Neuronal stem cell (in vitro differentiated cells): ENCODE measurements at regions not wholly inside any gene's neighbourhood (a gene's known extent, or its start where the extent isn't known, plus 50 kb on each side); places are given as distances from the start of the nearest gene placed in this dataset.

ENCODE experiments used
- DNase-seq: peaks from one replicate; pipeline ENCODE4 v3.0.0-alpha.2; 2013; ENCODE audit warnings: low spot score
- H2AFZ ChIP-seq: one replicate; pipeline ENCODE4 v1.6.1; 2013; ENCODE audit warnings: mild to moderate bottlenecking, low read length, inconsistent platforms
- H2AK5ac ChIP-seq: 2 replicates; pipeline ENCODE4 v1.6.1; 2013; ENCODE audit warnings: low read depth, mild to moderate bottlenecking, inconsistent platforms, low read length, moderate library complexity, mixed read lengths
- H2BK120ac ChIP-seq: 2 replicates; pipeline ENCODE4 v1.6.1; 2013; ENCODE audit warnings: low read depth, mild to moderate bottlenecking, inconsistent platforms, low read length, moderate library complexity, mixed read lengths
- H2BK12ac ChIP-seq: one replicate; pipeline ENCODE4 v1.6.1; 2013; ENCODE audit warnings: low read length, inconsistent platforms
- H2BK15ac ChIP-seq: 2 replicates; pipeline ENCODE4 v1.6.1; 2013; ENCODE audit warnings: mild to moderate bottlenecking, low read length, inconsistent platforms, mixed read lengths
- H2BK5ac ChIP-seq: one replicate; pipeline ENCODE4 v1.6.1; 2013; ENCODE audit warnings: inconsistent platforms, mild to moderate bottlenecking, low read length, moderate library complexity
- H3K14ac ChIP-seq: one replicate; pipeline ENCODE4 v1.6.1; 2013; ENCODE audit warnings: low read length, inconsistent platforms
- H3K18ac ChIP-seq: 2 replicates; pipeline ENCODE4 v1.6.1; 2013; ENCODE audit warnings: low read length, inconsistent platforms
- H3K23ac ChIP-seq: 2 replicates; pipeline ENCODE4 v1.6.1; 2013; ENCODE audit warnings: low read depth, mild to moderate bottlenecking, mixed read lengths, low read length, inconsistent platforms; ENCODE audit not compliant: poor library complexity
- H3K27ac ChIP-seq: replicated peaks from 3 replicates; pipeline ENCODE4 v1.5.1; 2013; ENCODE audit warnings: low read length, inconsistent platforms
- H3K27me3 ChIP-seq, 3 experiments: 2 replicates each; pipeline ENCODE4 v1.6.1; 2013; ENCODE audit warnings: low read length in 3 of 3, mild to moderate bottlenecking in 2 of 3, inconsistent platforms in 1 of 3, low read depth in 1 of 3, mixed read lengths in 1 of 3, moderate library complexity in 1 of 3; ENCODE audit not compliant: control insufficient read depth in 3 of 3, insufficient read depth in 3 of 3
- H3K36me3 ChIP-seq, 2 donors: replicated peaks in 1 of 2; 2 replicates each; pipeline ENCODE4 v1.6.1; 2013; ENCODE audit warnings: low read length in 2 of 2; ENCODE audit not compliant: control insufficient read depth in 2 of 2, insufficient read depth in 2 of 2
- H3K4ac ChIP-seq: 2 replicates; pipeline ENCODE4 v1.6.1; 2013; ENCODE audit warnings: inconsistent platforms, mild to moderate bottlenecking, low read length, moderate library complexity
- H3K4me1 ChIP-seq, 2 donors: 1 replicate in 1 of 2; 2 replicates in 1 of 2; pipeline ENCODE4 v1.6.1; 2013; ENCODE audit warnings: low read length in 2 of 2, low read depth in 1 of 2; ENCODE audit not compliant: control insufficient read depth in 2 of 2, insufficient read depth in 1 of 2
- H3K4me2 ChIP-seq: one replicate; pipeline ENCODE4 v1.6.1; 2013; ENCODE audit warnings: mild to moderate bottlenecking, low read length, inconsistent platforms; ENCODE audit not compliant: insufficient read depth, poor library complexity, severe bottlenecking
- H3K4me3 ChIP-seq, 2 donors: 2 replicates each; pipeline ENCODE4 v1.5.1; 2013; ENCODE audit warnings: low read length in 2 of 2, mild to moderate bottlenecking in 2 of 2, inconsistent platforms in 1 of 2, moderate library complexity in 1 of 2
- H3K79me1 ChIP-seq: one replicate; pipeline ENCODE4 v1.6.1; 2013; ENCODE audit warnings: low read depth, mild to moderate bottlenecking, inconsistent platforms, low read length, moderate library complexity
- H3K9ac ChIP-seq: one replicate; pipeline ENCODE4 v1.6.1; 2013; ENCODE audit warnings: mild to moderate bottlenecking, low read depth, low read length, inconsistent platforms; ENCODE audit not compliant: poor library complexity
- H3K9me3 ChIP-seq, 2 donors: replicated peaks in 1 of 2; 2 replicates each; pipeline versions ENCODE3 to v1.6.1; 2013; ENCODE audit warnings: low read length in 2 of 2, mild to moderate bottlenecking in 2 of 2, inconsistent platforms in 1 of 2, low read depth in 1 of 2, mixed read lengths in 1 of 2, moderate library complexity in 1 of 2; ENCODE audit not compliant: control insufficient read depth in 2 of 2, insufficient read depth in 1 of 2
- H4K8ac ChIP-seq: one replicate; pipeline ENCODE4 v1.6.1; 2013; ENCODE audit warnings: low read depth, mild to moderate bottlenecking, inconsistent platforms, low read length, moderate library complexity
- H4K91ac ChIP-seq: one replicate; pipeline ENCODE4 v1.6.1; 2013; ENCODE audit warnings: low read length, low read depth, mild to moderate bottlenecking, inconsistent platforms; ENCODE audit not compliant: poor library complexity
- WGBS, 2 donors: extraction: QIAGEN DNeasy Blood & Tissue Kit; methylation state at CpG; one replicate each; pipeline ENCODE4 v1.1.7; 2013; ENCODE audit warnings: missing lambda C conversion rate in 2 of 2, mixed read lengths in 1 of 2; ENCODE audit not compliant: insufficient read length in 2 of 2, insufficient replicate concordance in 1 of 2; ENCODE audit errors: extremely low coverage in 2 of 2; 5-methylcytosine and 5-hydroxymethylcytosine counted together

- no peak overlapping the region for H3K14ac ChIP-seq
- no peak overlapping the region for H2BK12ac ChIP-seq
- no peak overlapping the region for H4K8ac ChIP-seq
- H3K4me3 ChIP-seq = no peak overlapping the region
- no peaks in the 10 kb centered on the region for H3K36me3 ChIP-seq
- WGBS, 2 donors = no CpG with 5 or more reads among the region's 1 CpG
- no peak overlapping the region for H3K4me2 ChIP-seq
- no peak overlapping the region for H2BK5ac ChIP-seq
- no peak overlapping the region for H4K91ac ChIP-seq
- no peak overlapping the region for H2AFZ ChIP-seq
- no peak overlapping the region for H2BK15ac ChIP-seq
- DNase-seq = no peak
- H3K4ac ChIP-seq = no peak overlapping the region
- H3K9ac ChIP-seq = no peak overlapping the region
- H3K9me3 ChIP-seq = no peaks in the 10 kb centered on the region
- no peaks in the 10 kb centered on the region for H3K27me3 ChIP-seq
- H2AK5ac ChIP-seq = no peak overlapping the region
- H3K4me1 ChIP-seq = peaks cover 2 to 5% of the 10 kb centered on the region in 2 donors
- H3K23ac ChIP-seq = no peak overlapping the region
- H3K79me1 ChIP-seq = no peaks in the 10 kb centered on the region
- H2BK120ac ChIP-seq = no peak overlapping the region
- no peak overlapping the region for H3K27ac ChIP-seq
- H3K18ac ChIP-seq = no peak overlapping the region
Observed at GRCh38 chr7:32241636-32242035, 171.4 kb upstream of the PDE1C start.

DNA sequence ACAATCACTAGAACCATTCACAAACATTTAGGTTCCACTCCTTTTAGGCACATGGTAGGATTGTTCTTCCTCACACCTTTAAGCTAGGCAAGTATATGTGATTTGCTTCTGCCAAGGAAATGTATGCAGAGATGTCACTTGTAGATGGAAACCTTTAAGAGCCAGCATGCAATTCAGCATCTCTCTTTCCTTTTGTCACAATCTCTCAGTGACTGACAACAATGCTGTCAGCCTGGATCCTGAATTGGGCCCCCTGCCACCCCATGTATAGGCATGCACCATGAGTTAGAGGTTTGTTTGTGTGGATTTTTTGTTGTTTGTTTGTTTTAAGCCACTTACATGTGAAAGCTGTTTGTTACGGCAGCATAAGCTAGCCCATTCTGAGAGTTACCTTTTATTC, 169.6 kb upstream of the PDE1C start:
- Histone ChIP-seq H3K14ac (no peak overlapping the region), H3K27me3 (no peaks in the 10 kb centered on the region), H2AFZ (no peak overlapping the region), H2AK5ac (no peak overlapping the region), H3K18ac (no peak overlapping the region), H3K4me2 (no peak overlapping the region), H3K4me3 (no peak overlapping the region), H3K27ac (no peak overlapping the region), H3K9ac (no peak overlapping the region), H2BK5ac (no peak overlapping the region), H3K4me1 (peaks cover 2 to 5% of the 10 kb centered on the region in 2 donors), H4K91ac (no peak overlapping the region), H2BK120ac (no peak overlapping the region), H3K4ac (no peak overlapping the region), H4K8ac (no peak overlapping the region), H2BK12ac (no peak overlapping the region), H3K23ac (no peak overlapping the region), H3K36me3 (no peaks in the 10 kb centered on the region), H3K79me1 (no peaks in the 10 kb centered on the region), H3K9me3 (no peaks in the 10 kb centered on the region), H2BK15ac (no peak overlapping the region)
- WGBS, 2 donors = no CpG with 5 or more reads among the region's 1 CpG
- no peak for DNase-seq

DNA sequence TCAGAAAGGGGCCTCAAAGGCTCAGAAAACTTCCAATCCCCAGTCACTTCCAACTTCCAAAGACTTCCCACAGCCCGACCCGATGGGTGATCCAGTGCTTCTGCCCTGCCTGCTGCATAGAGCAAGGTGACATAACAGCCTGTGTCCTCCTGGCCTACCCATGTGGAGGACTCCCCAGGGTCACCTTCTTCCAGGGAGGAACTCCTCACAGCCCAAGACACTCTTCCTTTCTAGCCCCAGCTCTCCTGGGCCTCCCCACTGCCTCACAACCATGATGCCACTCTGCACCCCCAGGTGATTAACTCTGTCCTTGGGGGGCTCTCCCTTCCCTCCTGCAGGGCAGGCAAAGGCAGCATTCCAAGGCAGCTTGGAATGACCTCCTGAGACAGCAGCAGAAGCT, 158.4 kb upstream of the PDE1C start:
- DNase-seq = no peak
- H2BK120ac ChIP-seq = no peak overlapping the region
- H3K4me3 ChIP-seq = no peak overlapping the region
- H3K23ac ChIP-seq = no peak overlapping the region
- WGBS, 2 donors = no CpG with 5 or more reads among the region's 2 CpGs
- no peaks in the 10 kb centered on the region for H3K36me3 ChIP-seq
- H2BK5ac ChIP-seq = no peak overlapping the region
- H3K9me3 ChIP-seq = no peaks in the 10 kb centered on the region
- H3K14ac ChIP-seq = no peak overlapping the region
- no peak overlapping the region for H2BK12ac ChIP-seq
- no peaks in the 10 kb centered on the region for H3K27me3 ChIP-seq
- no peaks in the 10 kb centered on the region for H3K79me1 ChIP-seq
- no peak overlapping the region for H3K18ac ChIP-seq
- H4K8ac ChIP-seq = no peak overlapping the region
- H3K27ac ChIP-seq = no peak overlapping the region
- H3K4ac ChIP-seq = no peak overlapping the region
- no peak overlapping the region for H2AFZ ChIP-seq
- no peak overlapping the region for H3K4me2 ChIP-seq
- H3K4me1 ChIP-seq = peaks cover 0 to 3% of the 10 kb centered on the region in 2 donors
- no peak overlapping the region for H3K9ac ChIP-seq
- H2AK5ac ChIP-seq = no peak overlapping the region
- H4K91ac ChIP-seq = no peak overlapping the region
- no peak overlapping the region for H2BK15ac ChIP-seq

DNA sequence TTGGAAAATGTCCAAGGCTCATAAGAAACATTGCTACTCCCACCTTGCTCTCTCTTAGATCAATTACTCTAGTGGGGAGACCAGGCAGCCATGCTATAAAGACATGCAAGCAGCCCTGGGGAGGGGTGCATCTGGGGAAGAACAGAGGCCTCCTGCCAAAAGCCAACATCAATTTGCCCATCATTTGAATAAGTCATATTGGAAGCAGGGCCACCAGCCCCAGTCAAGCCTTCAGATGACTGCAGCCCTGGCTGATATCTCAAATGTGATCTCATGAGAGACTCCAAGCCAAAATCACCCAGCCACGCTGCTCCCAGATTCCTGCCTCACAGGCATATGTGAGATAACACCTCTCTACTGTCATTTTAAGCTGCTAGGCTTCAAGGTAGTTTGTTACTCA, 157.5 kb upstream of the PDE1C start:
- Histone ChIP-seq H2AK5ac (no peak overlapping the region), H3K36me3 (no peaks in the 10 kb centered on the region), H3K23ac (no peak overlapping the region), H3K14ac (no peak overlapping the region), H4K91ac (no peak overlapping the region), H3K18ac (no peak overlapping the region), H3K4ac (no peak overlapping the region), H2BK5ac (no peak overlapping the region), H3K79me1 (no peaks in the 10 kb centered on the region), H3K27ac (no peak overlapping the region), H4K8ac (no peak overlapping the region), H3K4me1 (peaks cover 0 to 3% of the 10 kb centered on the region in 2 donors), H3K4me2 (no peak overlapping the region), H3K9ac (no peak overlapping the region), H3K4me3 (no peak overlapping the region), H2BK15ac (no peak overlapping the region), H3K27me3 (no peaks in the 10 kb centered on the region), H2AFZ (no peak overlapping the region), H3K9me3 (no peaks in the 10 kb centered on the region), H2BK12ac (no peak overlapping the region), H2BK120ac (no peak overlapping the region)
- WGBS, 2 donors = no CpG with 5 or more reads among the region's 1 CpG
- DNase-seq = no peak
